Activated naive CD4-positive, alpha-beta T cell treated with anti-CD3 and anti-CD28 coated beads for 36 hours (primary cell): ENCODE measurements at regions not wholly inside any gene's neighbourhood (a gene's known extent, or its start where the extent isn't known, plus 50 kb on each side); places are given as distances from the start of the nearest gene placed in this dataset.

Experiments used
- CTCF ChIA-PET: fragments of 350-600 bp; sonication (Branson Sonifier 250); formaldehyde crosslinking; loops from one replicate; lab custom pipeline; 2021; ENCODE audit warnings: antibody characterized with exemption; lab: Charles Lee
- DNase-seq: peaks from one replicate; pipeline ENCODE4 v3.0.0-alpha.2; 2020
- H3K27ac Mint-ChIP-seq: one replicate; pipeline ENCODE4 v1.8.0; 2021; ENCODE audit warnings: mild to moderate bottlenecking, mixed read lengths
- H3K27me3 Mint-ChIP-seq: one replicate; pipeline ENCODE4 v1.8.0; 2021; ENCODE audit warnings: low read depth, mixed read lengths
- H3K36me3 Mint-ChIP-seq: one replicate; pipeline ENCODE4 v1.8.0; 2021; ENCODE audit warnings: low read depth, mixed read lengths
- H3K4me1 Mint-ChIP-seq: one replicate; pipeline ENCODE4 v1.8.0; 2021; ENCODE audit warnings: low read depth, mixed read lengths
- H3K4me3 Mint-ChIP-seq: one replicate; pipeline ENCODE4 v1.8.0; 2021; ENCODE audit warnings: mild to moderate bottlenecking, moderate library complexity, mixed read lengths
- H3K9me3 Mint-ChIP-seq: one replicate; pipeline ENCODE4 v1.8.0; 2021; ENCODE audit warnings: mixed read lengths
- intact Hi-C: fragments of 100-400 bp; cut with micrococcal nuclease; formaldehyde crosslinking; loops from one replicate; pipeline ENCODE4 v1.15.1; 2023

DNA sequence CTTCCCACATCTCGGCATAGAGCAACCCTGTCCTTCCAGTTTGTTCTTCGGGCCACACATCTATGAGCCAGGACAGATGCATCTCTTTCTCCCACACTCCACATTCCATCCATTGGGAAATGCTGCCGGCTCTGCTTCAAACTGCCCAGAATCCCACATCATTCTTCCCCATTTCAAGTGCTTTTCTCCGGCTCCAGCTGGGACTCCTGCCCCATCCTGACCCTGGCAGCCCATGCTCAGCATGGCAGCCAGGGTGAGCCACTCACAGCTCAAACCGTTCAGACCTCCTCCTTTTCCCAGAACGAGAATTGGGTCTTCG is 132.8 kb upstream of the SDK2 start:
- peaks cover 5% of the 10 kb centered on the region for H3K4me1 Mint-ChIP-seq
- no peaks in the 10 kb centered on the region for H3K36me3 Mint-ChIP-seq
- H3K27ac Mint-ChIP-seq, result no peak overlapping the region
- no peaks in the 10 kb centered on the region for H3K9me3 Mint-ChIP-seq
- no peak for DNase-seq
- CTCF ChIA-PET, result no interaction called here
- H3K4me3 Mint-ChIP-seq, result no peak overlapping the region
- H3K27me3 Mint-ChIP-seq, result no peaks in the 10 kb centered on the region
- intact Hi-C loops, result no loop called here

GRCh38 chr17:73782231-73782630 is 138.0 kb upstream of the SDK2 start:
- Mint-ChIP-seq H3K27me3 (no peaks in the 10 kb centered on the region), H3K9me3 (no peaks in the 10 kb centered on the region), H3K27ac (no peak overlapping the region), H3K4me1 (peaks cover 15% of the 10 kb centered on the region), H3K36me3 (no peaks in the 10 kb centered on the region), H3K4me3 (no peak overlapping the region)
- CTCF ChIA-PET, result interaction anchor here (0.9 kb wide), 1 partner anchor 353 kb away, joined by 5 read pairs; no protein-coding TSS in a partner anchor
- no peak for DNase-seq
- intact Hi-C loops, result no loop called here

GRCh38 chr17:73782641-73783381 is 138.6 kb upstream of the SDK2 start:
- CTCF ChIA-PET, result interaction anchor here (0.9 kb wide), 1 partner anchor 353 kb away, joined by 5 read pairs; no protein-coding TSS in a partner anchor
- Mint-ChIP-seq H3K4me3 (no peak overlapping the region), H3K4me1 (peaks cover 15% of the 10 kb centered on the region), H3K36me3 (no peaks in the 10 kb centered on the region), H3K9me3 (no peaks in the 10 kb centered on the region), H3K27me3 (no peaks in the 10 kb centered on the region), H3K27ac (no peak overlapping the region)
- intact Hi-C loops, result no loop called here
- DNase-seq, result no peak

DNA sequence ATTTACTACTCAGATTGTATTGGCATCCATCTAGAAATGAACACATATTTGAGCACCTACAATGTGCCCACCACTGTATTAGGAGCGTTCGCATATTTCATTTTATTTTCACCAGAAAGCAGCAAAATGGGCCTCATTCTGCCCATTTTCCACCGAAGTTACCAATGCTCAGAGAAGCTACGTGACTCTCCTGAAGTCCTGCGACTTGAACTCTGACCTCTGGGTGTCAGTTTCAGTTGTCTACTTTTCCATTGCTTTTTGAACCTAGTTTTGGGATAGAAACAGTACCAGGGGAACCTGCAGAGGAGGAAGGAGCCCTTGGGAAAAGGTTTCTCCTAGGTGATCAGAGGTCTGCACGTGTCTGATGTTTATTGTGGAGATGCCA is 139.1 kb upstream of the SDK2 start:
- Mint-ChIP-seq H3K4me1 (peaks cover 15% of the 10 kb centered on the region), H3K36me3 (no peaks in the 10 kb centered on the region), H3K4me3 (no peak overlapping the region), H3K27me3 (no peaks in the 10 kb centered on the region), H3K27ac (no peak overlapping the region), H3K9me3 (no peaks in the 10 kb centered on the region)
- CTCF ChIA-PET, result no interaction called here
- no peak for DNase-seq
- intact Hi-C loops, result no loop called here

DNA sequence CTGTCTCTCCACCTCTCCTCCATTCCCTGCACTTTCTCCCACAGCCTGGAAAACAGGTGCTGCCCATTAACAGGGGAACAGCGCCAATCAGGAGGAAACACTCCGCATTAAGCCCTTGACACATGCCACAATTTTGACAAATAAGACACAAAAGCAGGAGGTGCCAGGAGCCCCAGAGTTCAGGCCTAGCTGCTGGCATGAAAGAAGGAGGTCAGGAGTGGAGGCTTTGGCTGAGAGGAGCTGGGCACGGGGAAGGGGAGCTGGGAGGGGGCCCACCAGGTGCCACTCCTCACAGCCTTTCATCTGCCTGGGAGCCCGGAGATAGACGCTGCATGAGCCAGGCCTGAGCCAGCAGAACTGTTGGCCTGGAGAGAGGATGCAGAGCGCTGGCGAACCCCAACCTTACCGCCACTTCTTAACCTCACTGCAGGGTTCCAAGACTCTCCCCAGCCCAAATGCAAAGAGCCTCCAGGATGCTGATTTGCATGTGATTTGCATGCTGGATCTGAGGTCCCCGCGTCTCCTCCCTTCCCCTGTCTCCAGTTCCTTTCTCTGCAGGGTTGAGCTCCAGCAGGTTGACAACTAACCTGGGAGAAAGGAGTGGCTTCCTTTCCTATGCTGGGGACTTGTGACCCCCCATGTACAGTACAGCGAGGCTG is 139.8 kb upstream of the SDK2 start:
- H3K4me1 Mint-ChIP-seq, result peaks cover 15% of the 10 kb centered on the region
- H3K27ac Mint-ChIP-seq, result no peak overlapping the region
- H3K27me3 Mint-ChIP-seq, result no peaks in the 10 kb centered on the region
- intact Hi-C loops, result no loop called here
- no peaks in the 10 kb centered on the region for H3K9me3 Mint-ChIP-seq
- CTCF ChIA-PET, result no interaction called here
- H3K36me3 Mint-ChIP-seq, result no peaks in the 10 kb centered on the region
- DNase-seq, result no peak
- no peak overlapping the region for H3K4me3 Mint-ChIP-seq

DNA sequence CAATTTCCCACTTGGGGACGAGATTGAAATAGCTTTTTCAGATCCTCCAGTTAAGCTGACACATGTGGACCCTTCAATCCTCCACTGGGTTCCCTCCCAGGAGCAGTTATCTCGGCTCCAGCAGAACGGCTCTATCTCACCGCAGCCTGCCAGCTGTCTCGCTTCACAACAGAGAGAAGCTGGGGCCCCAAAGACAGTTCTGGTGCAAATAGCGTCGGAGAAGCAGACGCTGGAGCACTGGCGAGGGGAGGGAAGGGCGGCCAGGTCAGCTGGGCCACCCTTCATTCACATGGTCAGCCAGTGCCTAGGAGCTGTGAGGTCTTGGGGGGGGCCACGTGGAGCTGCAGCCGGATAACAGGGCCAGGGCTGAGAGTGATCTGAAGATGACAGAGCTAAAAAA is 141.3 kb upstream of the SDK2 start:
- Mint-ChIP-seq H3K9me3 (no peaks in the 10 kb centered on the region), H3K36me3 (no peaks in the 10 kb centered on the region), H3K27ac (no peak overlapping the region), H3K4me1 (peaks cover 15% of the 10 kb centered on the region), H3K27me3 (no peaks in the 10 kb centered on the region), H3K4me3 (no peak overlapping the region)
- no peak for DNase-seq
- CTCF ChIA-PET, result no interaction called here
- intact Hi-C loops, result no loop called here

GRCh38 chr17:73785958-73786743 is 141.9 kb upstream of the SDK2 start:
- DNase-seq, result no peak
- H3K9me3 Mint-ChIP-seq, result no peaks in the 10 kb centered on the region
- intact Hi-C loops, result no loop called here
- H3K27ac Mint-ChIP-seq, result no peak overlapping the region
- peaks cover 15% of the 10 kb centered on the region for H3K4me1 Mint-ChIP-seq
- no peaks in the 10 kb centered on the region for H3K36me3 Mint-ChIP-seq
- CTCF ChIA-PET, result no interaction called here
- H3K27me3 Mint-ChIP-seq, result no peaks in the 10 kb centered on the region
- H3K4me3 Mint-ChIP-seq, result no peak overlapping the region

DNA sequence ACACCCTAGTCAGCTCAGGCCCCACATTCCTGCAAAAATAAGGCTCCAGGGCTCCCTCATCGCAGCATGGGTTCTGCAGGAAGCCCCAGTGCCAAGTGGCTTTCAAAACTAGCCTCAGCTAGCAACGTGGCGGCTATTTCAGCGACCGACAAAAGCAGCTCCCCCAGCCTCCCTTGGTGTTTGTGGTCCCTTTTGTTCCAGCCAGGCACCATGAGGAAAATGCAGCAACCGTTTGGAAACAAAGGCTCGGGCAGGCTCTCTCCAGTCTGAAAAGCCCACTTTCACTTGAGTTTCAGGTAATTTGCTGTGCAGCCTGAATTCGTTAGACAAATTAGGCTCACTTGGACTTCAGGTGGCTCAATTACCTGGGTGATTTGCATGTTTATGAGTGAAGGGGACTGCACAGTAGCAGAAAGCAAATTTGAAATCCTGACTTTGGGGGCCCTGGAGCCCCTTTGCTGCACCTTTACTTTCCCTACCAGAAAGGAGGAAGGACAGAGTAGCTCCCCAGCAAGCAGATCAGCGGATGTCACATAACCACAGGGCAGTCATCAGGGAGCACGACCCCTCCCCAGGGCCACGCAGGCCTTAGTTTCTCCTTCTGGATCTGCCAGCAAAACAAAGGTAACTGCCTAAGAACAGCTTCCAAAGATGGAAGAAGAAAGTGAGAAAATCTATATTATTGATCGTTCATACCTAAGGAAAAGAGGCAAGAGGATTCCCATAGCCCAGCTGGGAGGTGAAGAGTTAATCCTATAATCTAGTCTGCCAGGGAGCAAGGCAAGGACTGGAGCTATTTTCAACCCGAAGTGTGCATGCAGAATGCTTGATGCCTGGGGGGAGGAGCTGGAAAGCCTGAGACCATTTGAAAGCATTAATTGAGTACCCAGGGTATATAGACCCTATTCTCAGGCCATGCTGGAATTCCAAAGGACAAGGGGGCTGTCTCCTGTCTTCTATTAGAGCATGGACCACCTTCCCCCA is 143.1 kb upstream of the SDK2 start:
- no peak for DNase-seq
- H3K9me3 Mint-ChIP-seq, result no peaks in the 10 kb centered on the region
- H3K36me3 Mint-ChIP-seq, result no peaks in the 10 kb centered on the region
- peaks cover 7% of the 10 kb centered on the region for H3K4me1 Mint-ChIP-seq
- CTCF ChIA-PET, result interaction anchor here (1.0 kb wide), 1 partner anchor 11 kb away, joined by 3 read pairs; no protein-coding TSS in a partner anchor
- H3K27ac Mint-ChIP-seq, result no peak overlapping the region
- H3K4me3 Mint-ChIP-seq, result no peak overlapping the region
- no peaks in the 10 kb centered on the region for H3K27me3 Mint-ChIP-seq
- intact Hi-C loops, result no loop called here

DNA sequence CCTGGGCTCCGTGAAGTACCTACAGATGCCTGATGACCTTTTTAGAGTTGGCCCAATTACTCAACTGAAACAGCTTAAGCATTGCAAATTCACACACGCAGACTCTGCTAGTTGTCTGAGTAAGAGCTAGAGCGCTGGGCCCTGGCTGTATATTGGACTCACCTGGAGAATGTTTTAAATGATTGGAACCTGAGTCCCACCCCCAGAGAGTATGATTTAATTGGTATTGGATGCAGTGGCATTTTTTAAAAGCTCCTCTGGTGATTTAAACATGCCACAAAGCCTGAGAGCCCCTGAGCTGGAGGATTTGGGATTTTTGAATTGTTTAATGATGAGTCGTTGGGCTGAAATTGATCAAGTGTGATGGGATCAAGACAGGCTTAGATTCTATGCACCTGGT is 143.9 kb upstream of the SDK2 start:
- DNase-seq, result no peak
- Mint-ChIP-seq H3K27me3 (no peaks in the 10 kb centered on the region), H3K4me1 (peaks cover 2% of the 10 kb centered on the region), H3K9me3 (no peaks in the 10 kb centered on the region), H3K36me3 (no peaks in the 10 kb centered on the region), H3K4me3 (no peak overlapping the region), H3K27ac (no peak overlapping the region)
- CTCF ChIA-PET, result interaction anchor here (1.0 kb wide), 1 partner anchor 10 kb away, joined by 3 read pairs; no protein-coding TSS in a partner anchor
- intact Hi-C loops, result no loop called here

- no peaks in the 10 kb centered on the region for H3K27me3 Mint-ChIP-seq
- H3K4me1 Mint-ChIP-seq, result peaks cover 8% of the 10 kb centered on the region
- no peaks in the 10 kb centered on the region for H3K36me3 Mint-ChIP-seq
- DNase-seq, result no peak
- CTCF ChIA-PET, result no interaction called here
- H3K4me3 Mint-ChIP-seq, result no peak overlapping the region
- no peak overlapping the region for H3K27ac Mint-ChIP-seq
- intact Hi-C loops, result no loop called here
- no peaks in the 10 kb centered on the region for H3K9me3 Mint-ChIP-seq
Measured at GRCh38 chr17:73791121-73791520, 146.9 kb upstream of the SDK2 start.

DNA sequence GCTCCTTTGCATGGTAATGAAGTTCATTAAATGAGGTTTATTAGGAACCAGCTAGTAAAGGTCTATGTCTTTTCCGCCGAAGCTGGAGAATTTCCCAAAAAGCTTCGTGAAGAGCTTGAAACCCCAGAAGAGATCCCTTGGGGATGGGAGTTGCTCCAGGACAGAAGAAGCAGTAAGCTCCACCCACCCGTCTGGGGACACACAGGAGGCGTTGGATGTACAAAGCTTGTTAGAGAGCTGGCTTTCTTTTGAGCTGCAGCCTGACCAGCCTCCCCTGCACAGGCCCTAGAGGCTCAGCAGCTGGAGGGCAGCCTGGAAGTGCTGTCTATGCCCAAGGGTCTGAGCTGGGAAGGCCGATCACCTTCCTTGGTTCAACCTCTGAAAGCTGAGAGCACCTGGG is 147.4 kb upstream of the SDK2 start:
- H3K4me1 Mint-ChIP-seq, result peaks cover 8% of the 10 kb centered on the region
- intact Hi-C loops, result no loop called here
- no peaks in the 10 kb centered on the region for H3K27me3 Mint-ChIP-seq
- H3K4me3 Mint-ChIP-seq, result no peak overlapping the region
- no peaks in the 10 kb centered on the region for H3K36me3 Mint-ChIP-seq
- H3K9me3 Mint-ChIP-seq, result no peaks in the 10 kb centered on the region
- CTCF ChIA-PET, result no interaction called here
- DNase-seq, result no peak
- H3K27ac Mint-ChIP-seq, result no peak overlapping the region

GRCh38 chr17:73792994-73793393 is 148.7 kb upstream of the SDK2 start:
- Mint-ChIP-seq H3K9me3 (no peaks in the 10 kb centered on the region), H3K4me3 (no peak overlapping the region), H3K36me3 (no peaks in the 10 kb centered on the region), H3K27me3 (no peaks in the 10 kb centered on the region), H3K4me1 (peaks cover 8% of the 10 kb centered on the region), H3K27ac (no peak overlapping the region)
- intact Hi-C loops, result no loop called here
- DNase-seq, result no peak
- CTCF ChIA-PET, result no interaction called here
